DND-41 (cell line): ENCODE measurements at regions not wholly inside any gene's neighbourhood (a gene's known extent, or its start where the extent isn't known, plus 50 kb on each side); places are given as distances from the start of the nearest gene placed in this dataset.

ENCODE experiments used
- ATAC-seq: fragments of 200-7000 bp; cut with Tn5 transposase; 3 replicates; pipeline ENCODE4 v1.9.1; 2021; ENCODE audit warnings: low read depth; ENCODE audit not compliant: insufficient read depth
- DNase-seq: peaks from one replicate; pipeline ENCODE4 v3.0.0-alpha.2; 2020
- H2AFZ ChIP-seq: 2 replicates; pipeline ENCODE4 v1.6.0; 2012; ENCODE audit warnings: low read depth, low read length
- H3K27ac ChIP-seq: 2 replicates; pipeline ENCODE4 v1.5.1; 2012; ENCODE audit warnings: low read length, inconsistent platforms
- H3K27me3 ChIP-seq: fragments of 200-600 bp; sonication (generic); 2 replicates; pipeline ENCODE4 v1.6.0; 2012; ENCODE audit warnings: low read length, mild to moderate bottlenecking, inconsistent platforms; ENCODE audit not compliant: insufficient read depth, poor library complexity
- H3K36me3 ChIP-seq: 2 replicates; pipeline ENCODE4 v1.5.1; 2012; ENCODE audit warnings: low read length, inconsistent platforms; ENCODE audit not compliant: insufficient read depth
- H3K4me1 ChIP-seq: 2 replicates; pipeline ENCODE4 v1.5.1; 2012; ENCODE audit warnings: mild to moderate bottlenecking, low read length; ENCODE audit not compliant: insufficient read depth
- H3K4me2 ChIP-seq: 2 replicates; pipeline ENCODE4 v1.6.0; 2012; ENCODE audit warnings: mild to moderate bottlenecking, moderate library complexity, low read length, inconsistent platforms; ENCODE audit not compliant: insufficient read depth
- H3K4me3 ChIP-seq, 2 experiments: fragments of 200-600 bp in 1 of 2; shearing (Covaris generic) in 1 of 2; 2 replicates each; pipeline ENCODE4 v1.5.1; 2012 to 2016; ENCODE audit warnings: inconsistent platforms in 2 of 2, low read length in 2 of 2, mild to moderate bottlenecking in 2 of 2, low read depth in 1 of 2, moderate library complexity in 1 of 2
- H3K79me2 ChIP-seq: 2 replicates; pipeline ENCODE4 v1.6.0; 2012; ENCODE audit warnings: low read length, inconsistent platforms; ENCODE audit not compliant: insufficient read depth
- H3K9ac ChIP-seq: 2 replicates; pipeline ENCODE4 v1.6.0; 2012; ENCODE audit warnings: low read depth, mild to moderate bottlenecking, inconsistent platforms, low read length, moderate library complexity
- H3K9me3 ChIP-seq: 2 replicates; pipeline ENCODE4 v1.5.1; 2012; ENCODE audit warnings: low read length, moderate library complexity, mild to moderate bottlenecking, inconsistent platforms; ENCODE audit not compliant: insufficient read depth, severe bottlenecking
- H4K20me1 ChIP-seq: 2 replicates; pipeline ENCODE4 v1.6.0; 2012; ENCODE audit warnings: low read length; ENCODE audit not compliant: insufficient read depth
- CTCF ChIP-seq: IDR thresholded peaks from 2 replicates; pipeline ENCODE4 v1.5.1; 2012; ENCODE audit warnings: borderline replicate concordance, low read length, moderate library complexity, mild to moderate bottlenecking; ENCODE audit not compliant: poor library complexity, severe bottlenecking; ENCODE audit errors: extremely low read depth
- EZH2 ChIP-seq: IDR thresholded peaks from 3 replicates; pipeline ENCODE4 v1.6.1; 2012; ENCODE audit warnings: borderline replicate concordance, low read depth, mild to moderate bottlenecking, moderate library complexity, low read length, inconsistent platforms; ENCODE audit not compliant: severe bottlenecking

GRCh38 chr9:108489567-108489966 is 366.2 kb downstream of the ACTL7B start:
- no peak overlapping the region for H2AFZ ChIP-seq
- H3K9me3 ChIP-seq: no peaks in the 10 kb centered on the region
- H3K4me2 ChIP-seq: no peak overlapping the region
- no peak overlapping the region for H3K27ac ChIP-seq
- no peaks in the 10 kb centered on the region for H3K27me3 ChIP-seq
- H3K4me3 ChIP-seq: no peak overlapping the region
- no peak overlapping the region for H3K9ac ChIP-seq
- H3K79me2 ChIP-seq: no peaks in the 10 kb centered on the region
- H4K20me1 ChIP-seq: no peaks in the 10 kb centered on the region
- ATAC-seq (no peak), DNase-seq (no peak)
- H3K4me1 ChIP-seq: no peaks in the 10 kb centered on the region
- no peaks in the 10 kb centered on the region for H3K36me3 ChIP-seq
- TF ChIP-seq EZH2: no peak
- TF ChIP-seq CTCF: no peak

- H3K4me2 ChIP-seq: no peak overlapping the region
- TF ChIP-seq CTCF (no peak), EZH2 (no peak)
- H3K4me1 ChIP-seq: no peaks in the 10 kb centered on the region
- H3K79me2 ChIP-seq: no peaks in the 10 kb centered on the region
- H4K20me1 ChIP-seq: no peaks in the 10 kb centered on the region
- no peak overlapping the region for H3K4me3 ChIP-seq
- no peaks in the 10 kb centered on the region for H3K27me3 ChIP-seq
- no peak overlapping the region for H3K9ac ChIP-seq
- H2AFZ ChIP-seq: no peak overlapping the region
- no peak for DNase-seq
- H3K36me3 ChIP-seq: no peaks in the 10 kb centered on the region
- ATAC-seq: no peak
- no peaks in the 10 kb centered on the region for H3K9me3 ChIP-seq
- H3K27ac ChIP-seq: no peak overlapping the region
Measured at GRCh38 chr9:108486831-108487230, 369.0 kb downstream of the ACTL7B start.

GRCh38 chr9:108484468-108484867 is 371.3 kb downstream of the ACTL7B start:
- Histone ChIP-seq H3K9ac (no peak overlapping the region), H3K27me3 (no peaks in the 10 kb centered on the region), H3K4me2 (no peak overlapping the region), H3K36me3 (no peaks in the 10 kb centered on the region), H3K27ac (no peak overlapping the region), H3K79me2 (no peaks in the 10 kb centered on the region), H3K4me3 (no peak overlapping the region), H4K20me1 (no peaks in the 10 kb centered on the region), H2AFZ (no peak overlapping the region), H3K4me1 (no peaks in the 10 kb centered on the region), H3K9me3 (no peaks in the 10 kb centered on the region)
- no peak for ATAC-seq
- DNase-seq: no peak
- TF ChIP-seq EZH2 (no peak), CTCF (no peak)

GRCh38 chr9:108483676-108484075 is 372.1 kb downstream of the ACTL7B start:
- Histone ChIP-seq H3K9me3 (no peaks in the 10 kb centered on the region), H3K4me3 (no peak overlapping the region), H3K36me3 (no peaks in the 10 kb centered on the region), H3K27me3 (no peaks in the 10 kb centered on the region), H3K27ac (no peak overlapping the region), H3K79me2 (no peaks in the 10 kb centered on the region), H3K4me1 (no peaks in the 10 kb centered on the region), H4K20me1 (no peaks in the 10 kb centered on the region), H3K9ac (no peak overlapping the region), H3K4me2 (no peak overlapping the region), H2AFZ (no peak overlapping the region)
- no peak for DNase-seq
- ATAC-seq: no peak
- no peak for TF ChIP-seq CTCF
- TF ChIP-seq EZH2: no peak
